Ovary (tissue), 3 donors: ENCODE measurements at regions not wholly inside any gene's neighbourhood (a gene's known extent, or its start where the extent isn't known, plus 50 kb on each side); places are given as distances from the start of the nearest gene placed in this dataset.

Source experiments
- EP300 ChIP-seq: sonication (generic); formaldehyde crosslinking; IDR thresholded peaks from one replicate; pipeline ENCODE4 v1.6.1; 2017; ENCODE audit warnings: antibody characterized with exemption
- POLR2A ChIP-seq: fragments of 450-650 bp; IDR thresholded peaks from one replicate; pipeline ENCODE4 v1.6.1; 2017; ENCODE audit warnings: antibody characterized with exemption, mild to moderate bottlenecking, moderate library complexity
- TF ChIP-seq, protein P1 (sequence below), 3 donors: fragments of 450-650 bp in 2 of 3; fragments of 200-600 bp in 1 of 3; IDR thresholded peaks; one replicate each; pipeline versions ENCODE4 v1.5.1 to v1.8.0; 2016 to 2022; ENCODE audit warnings: antibody characterized with exemption in 3 of 3, mild to moderate bottlenecking in 1 of 3
- donor health status: DM: no; HTN: no; CAD: no.

DNA sequence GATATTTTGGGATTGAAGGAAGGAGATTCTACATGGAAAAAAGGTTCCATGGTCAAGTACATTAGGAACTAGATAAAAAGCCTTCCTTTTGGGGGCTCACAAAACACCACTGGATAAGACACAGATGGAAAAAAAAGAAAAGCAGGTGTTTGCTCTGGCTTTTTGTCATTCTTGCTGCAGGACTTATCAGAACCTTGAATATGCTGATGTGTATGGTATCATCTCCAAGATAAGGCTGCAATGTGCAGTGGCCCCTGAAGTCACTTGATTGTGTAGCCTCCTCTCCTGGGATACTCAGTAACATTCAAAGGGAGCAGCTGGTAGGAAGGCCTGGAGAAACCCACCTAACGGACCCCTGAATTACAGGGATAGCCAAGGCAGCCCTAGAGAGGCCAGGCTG is 54.1 kb upstream of the CARD11 start:
- TF ChIP-seq, protein P1, sequence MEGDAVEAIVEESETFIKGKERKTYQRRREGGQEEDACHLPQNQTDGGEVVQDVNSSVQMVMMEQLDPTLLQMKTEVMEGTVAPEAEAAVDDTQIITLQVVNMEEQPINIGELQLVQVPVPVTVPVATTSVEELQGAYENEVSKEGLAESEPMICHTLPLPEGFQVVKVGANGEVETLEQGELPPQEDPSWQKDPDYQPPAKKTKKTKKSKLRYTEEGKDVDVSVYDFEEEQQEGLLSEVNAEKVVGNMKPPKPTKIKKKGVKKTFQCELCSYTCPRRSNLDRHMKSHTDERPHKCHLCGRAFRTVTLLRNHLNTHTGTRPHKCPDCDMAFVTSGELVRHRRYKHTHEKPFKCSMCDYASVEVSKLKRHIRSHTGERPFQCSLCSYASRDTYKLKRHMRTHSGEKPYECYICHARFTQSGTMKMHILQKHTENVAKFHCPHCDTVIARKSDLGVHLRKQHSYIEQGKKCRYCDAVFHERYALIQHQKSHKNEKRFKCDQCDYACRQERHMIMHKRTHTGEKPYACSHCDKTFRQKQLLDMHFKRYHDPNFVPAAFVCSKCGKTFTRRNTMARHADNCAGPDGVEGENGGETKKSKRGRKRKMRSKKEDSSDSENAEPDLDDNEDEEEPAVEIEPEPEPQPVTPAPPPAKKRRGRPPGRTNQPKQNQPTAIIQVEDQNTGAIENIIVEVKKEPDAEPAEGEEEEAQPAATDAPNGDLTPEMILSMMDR (IDR thresholded peaks at IDR 0.05), result no peak
- TF ChIP-seq POLR2A (no peak), EP300 (no peak)
